Transverse colon (tissue), 4 donors: ENCODE measurements at regions not wholly inside any gene's neighbourhood (a gene's known extent, or its start where the extent isn't known, plus 50 kb on each side); places are given as distances from the start of the nearest gene placed in this dataset.

Source experiments
- POLR2A ChIP-seq: fragments of 450-650 bp; IDR thresholded peaks from one replicate; pipeline ENCODE4 v1.6.1; 2016; ENCODE audit warnings: antibody characterized with exemption, mild to moderate bottlenecking, moderate library complexity
- POLR2AphosphoS5 ChIP-seq, 3 donors: sonication (generic); formaldehyde crosslinking; IDR thresholded peaks; one replicate each; pipeline ENCODE4 v1.6.1; 2016; ENCODE audit warnings: antibody characterized with exemption in 3 of 3
- TF ChIP-seq, protein P1 (sequence below), 5 experiments: fragments of 200-600 bp in 3 of 5; fragments of 450-650 bp in 2 of 5; sonication (generic) in 3 of 5; IDR thresholded peaks; 1 replicate in 2 of 5; 2 replicates in 3 of 5; pipeline ENCODE4 v1.5.1; 2016 to 2017; ENCODE audit warnings: antibody characterized with exemption in 5 of 5, inconsistent platforms in 3 of 5, mild to moderate bottlenecking in 2 of 5, moderate library complexity in 1 of 5

DNA sequence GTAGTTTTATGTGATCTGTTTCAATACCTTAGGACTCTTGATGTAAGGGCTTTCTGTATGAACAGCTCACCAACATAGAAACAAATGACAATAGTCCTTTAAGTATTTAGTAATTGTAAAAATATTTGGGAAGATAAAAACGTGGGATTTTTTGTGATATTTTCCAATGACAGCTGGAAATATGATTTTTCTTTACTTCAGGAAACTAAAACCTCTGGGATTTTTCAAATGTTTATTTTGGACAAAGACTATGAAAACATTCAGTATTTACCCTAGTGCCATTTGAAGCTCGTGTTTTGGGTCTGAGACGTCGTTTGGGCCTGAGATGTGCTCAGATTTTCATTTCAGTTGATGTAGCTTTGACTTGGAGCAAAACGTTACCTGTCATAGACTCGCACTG lies 240.0 kb downstream of the BMP4 start:
- TF ChIP-seq POLR2A (no peak), POLR2AphosphoS5 (IDR thresholded peaks at IDR 0.05) (no peak)
- TF ChIP-seq, protein P1, sequence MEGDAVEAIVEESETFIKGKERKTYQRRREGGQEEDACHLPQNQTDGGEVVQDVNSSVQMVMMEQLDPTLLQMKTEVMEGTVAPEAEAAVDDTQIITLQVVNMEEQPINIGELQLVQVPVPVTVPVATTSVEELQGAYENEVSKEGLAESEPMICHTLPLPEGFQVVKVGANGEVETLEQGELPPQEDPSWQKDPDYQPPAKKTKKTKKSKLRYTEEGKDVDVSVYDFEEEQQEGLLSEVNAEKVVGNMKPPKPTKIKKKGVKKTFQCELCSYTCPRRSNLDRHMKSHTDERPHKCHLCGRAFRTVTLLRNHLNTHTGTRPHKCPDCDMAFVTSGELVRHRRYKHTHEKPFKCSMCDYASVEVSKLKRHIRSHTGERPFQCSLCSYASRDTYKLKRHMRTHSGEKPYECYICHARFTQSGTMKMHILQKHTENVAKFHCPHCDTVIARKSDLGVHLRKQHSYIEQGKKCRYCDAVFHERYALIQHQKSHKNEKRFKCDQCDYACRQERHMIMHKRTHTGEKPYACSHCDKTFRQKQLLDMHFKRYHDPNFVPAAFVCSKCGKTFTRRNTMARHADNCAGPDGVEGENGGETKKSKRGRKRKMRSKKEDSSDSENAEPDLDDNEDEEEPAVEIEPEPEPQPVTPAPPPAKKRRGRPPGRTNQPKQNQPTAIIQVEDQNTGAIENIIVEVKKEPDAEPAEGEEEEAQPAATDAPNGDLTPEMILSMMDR (IDR thresholded peaks at IDR 0.05), result no peak
